CD14-positive monocyte (primary cell): ENCODE measurements at regions not wholly inside any gene's neighbourhood (a gene's known extent, or its start where the extent isn't known, plus 50 kb on each side); places are given as distances from the start of the nearest gene placed in this dataset.

Source experiments
- DNase-seq, 3 donors: peaks; one replicate each; pipeline ENCODE4 v3.0.0-alpha.2; 2011 to 2022
- H2AFZ ChIP-seq: 2 replicates; pipeline ENCODE4 v1.6.0; 2012; ENCODE audit warnings: mild to moderate bottlenecking, low read depth, low read length, inconsistent platforms; ENCODE audit not compliant: insufficient read depth, poor library complexity, severe bottlenecking
- H3K27ac ChIP-seq, 2 donors: 1 replicate in 1 of 2; 2 replicates in 1 of 2; pipeline ENCODE4 v1.5.1; 2012 to 2013; ENCODE audit warnings: low read length in 2 of 2, control low read depth in 1 of 2, inconsistent platforms in 1 of 2, low read depth in 1 of 2, mild to moderate bottlenecking in 1 of 2
- H3K27me3 ChIP-seq, 2 donors: one replicate each; pipeline versions ENCODE4 v1.6.0 to v1.6.1; 2011 to 2013; ENCODE audit warnings: low read length in 2 of 2; ENCODE audit not compliant: control insufficient read depth in 2 of 2, insufficient read depth in 2 of 2
- H3K36me3 ChIP-seq, 2 donors: replicated peaks in 1 of 2; 1 replicate in 1 of 2; 2 replicates in 1 of 2; pipeline versions ENCODE4 v1.5.1 to v1.6.1; 2012 to 2013; ENCODE audit warnings: low read length in 2 of 2, control low read depth in 1 of 2, inconsistent platforms in 1 of 2, mild to moderate bottlenecking in 1 of 2; ENCODE audit not compliant: insufficient read depth in 2 of 2, control insufficient read depth in 1 of 2
- H3K4me1 ChIP-seq, 2 donors: 1 replicate in 1 of 2; 2 replicates in 1 of 2; pipeline versions ENCODE4 v1.5.1 to v1.6.1; 2012 to 2013; ENCODE audit warnings: low read length in 2 of 2, control low read depth in 1 of 2, inconsistent platforms in 1 of 2, mild to moderate bottlenecking in 1 of 2, moderate library complexity in 1 of 2; ENCODE audit not compliant: insufficient read depth in 2 of 2, control insufficient read depth in 1 of 2
- H3K4me2 ChIP-seq: replicated peaks from 2 replicates; pipeline ENCODE3; 2012; ENCODE audit warnings: low read length, moderate library complexity, mild to moderate bottlenecking; ENCODE audit not compliant: poor library complexity, severe bottlenecking; ENCODE audit errors: extremely low read depth
- H3K4me3 ChIP-seq, 3 experiments: fragments of 200-600 bp in 1 of 3; sonication (generic) in 1 of 3; replicated peaks in 1 of 3; 1 replicate in 2 of 3; 2 replicates in 1 of 3; pipeline ENCODE4 v1.5.1; 2011 to 2013; ENCODE audit warnings: low read length in 3 of 3, mild to moderate bottlenecking in 3 of 3, control low read depth in 2 of 3, low read depth in 2 of 3, inconsistent platforms in 1 of 3, moderate library complexity in 1 of 3
- H3K79me2 ChIP-seq: 2 replicates; pipeline ENCODE4 v1.6.0; 2012; ENCODE audit warnings: mild to moderate bottlenecking, control low read depth, inconsistent platforms, low read length, moderate library complexity; ENCODE audit not compliant: insufficient read depth
- H3K9ac ChIP-seq: 2 replicates; pipeline ENCODE4 v1.6.0; 2017; ENCODE audit warnings: low read length, mild to moderate bottlenecking; ENCODE audit not compliant: insufficient read depth, poor library complexity, severe bottlenecking
- H3K9me3 ChIP-seq, 2 donors: replicated peaks in 1 of 2; 1 replicate in 1 of 2; 2 replicates in 1 of 2; pipeline versions ENCODE4 v1.5.1 to v1.6.1; 2012 to 2013; ENCODE audit warnings: low read length in 2 of 2, control low read depth in 1 of 2; ENCODE audit not compliant: control insufficient read depth in 1 of 2, insufficient read depth in 1 of 2
- H4K20me1 ChIP-seq: 2 replicates; pipeline ENCODE4 v1.6.0; 2012; ENCODE audit warnings: mild to moderate bottlenecking, low read length, control low read depth, moderate library complexity; ENCODE audit not compliant: insufficient read depth
- H3K27ac Mint-ChIP-seq, 7 donors: one replicate each; pipeline ENCODE4 v1.8.0; 2020; ENCODE audit warnings: mild to moderate bottlenecking in 7 of 7, mixed read lengths in 7 of 7, moderate library complexity in 6 of 7, inconsistent platforms in 2 of 7
- H3K27me3 Mint-ChIP-seq, 3 donors: one replicate each; pipeline ENCODE4 v1.8.0; 2021 to 2022; ENCODE audit warnings: low read depth in 3 of 3, mild to moderate bottlenecking in 3 of 3, mixed read lengths in 3 of 3, moderate library complexity in 3 of 3, inconsistent platforms in 1 of 3
- H3K36me3 Mint-ChIP-seq, 2 donors: one replicate each; pipeline ENCODE4 v1.8.0; 2020; ENCODE audit warnings: mixed read lengths in 2 of 2, inconsistent platforms in 1 of 2, mild to moderate bottlenecking in 1 of 2
- H3K4me1 Mint-ChIP-seq: one replicate; pipeline ENCODE4 v1.8.0; 2020; ENCODE audit warnings: mild to moderate bottlenecking, mixed read lengths
- H3K4me3 Mint-ChIP-seq, 2 donors: one replicate each; pipeline ENCODE4 v1.8.0; 2020; ENCODE audit warnings: mild to moderate bottlenecking in 2 of 2, mixed read lengths in 2 of 2, moderate library complexity in 1 of 2
- H3K9me3 Mint-ChIP-seq, 7 donors: one replicate each; pipeline ENCODE4 v1.8.0; 2020 to 2022; ENCODE audit warnings: mixed read lengths in 7 of 7, mild to moderate bottlenecking in 6 of 7, moderate library complexity in 6 of 7, inconsistent platforms in 2 of 7
- WGBS: methylation state at CpG from one replicate; pipeline ENCODE4 v1.1.5; 2013; ENCODE audit warnings: missing lambda C conversion rate; ENCODE audit not compliant: insufficient coverage; 5-methylcytosine and 5-hydroxymethylcytosine counted together
- intact Hi-C, 2 donors: fragments of 100-400 bp; cut with micrococcal nuclease; formaldehyde crosslinking; loops; one replicate each; pipeline versions ENCODE4 v1.15.0 to v1.15.1; 2023
- TF ChIP-seq, protein P1 (sequence below): fragments of 200-600 bp; IDR thresholded peaks from one replicate; pipeline ENCODE4 v1.8.0; 2022; ENCODE audit warnings: antibody characterized with exemption, mild to moderate bottlenecking

DNA sequence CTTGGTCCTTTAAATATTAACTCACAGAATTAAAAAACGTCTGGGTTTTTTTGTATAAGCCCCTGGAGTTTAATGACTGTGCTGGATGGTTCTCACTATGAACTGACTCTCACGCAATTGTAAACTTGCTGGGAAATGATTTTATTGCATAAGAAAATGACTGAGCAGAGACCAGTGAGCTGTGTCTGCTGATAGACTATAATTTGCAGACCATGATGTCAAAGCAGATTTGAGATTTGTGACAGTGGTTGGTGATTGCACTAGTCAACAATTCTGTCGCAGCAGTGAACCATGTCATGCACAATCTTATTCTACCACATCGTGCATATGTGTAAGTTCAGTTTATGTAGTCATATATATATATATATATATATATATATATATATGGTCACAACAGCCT lies 85.7 kb upstream of the C9orf72 start:
- Mint-ChIP-seq H3K4me1 (peaks cover 16% of the 10 kb centered on the region), H3K27ac (no peak overlapping the region)

DNA sequence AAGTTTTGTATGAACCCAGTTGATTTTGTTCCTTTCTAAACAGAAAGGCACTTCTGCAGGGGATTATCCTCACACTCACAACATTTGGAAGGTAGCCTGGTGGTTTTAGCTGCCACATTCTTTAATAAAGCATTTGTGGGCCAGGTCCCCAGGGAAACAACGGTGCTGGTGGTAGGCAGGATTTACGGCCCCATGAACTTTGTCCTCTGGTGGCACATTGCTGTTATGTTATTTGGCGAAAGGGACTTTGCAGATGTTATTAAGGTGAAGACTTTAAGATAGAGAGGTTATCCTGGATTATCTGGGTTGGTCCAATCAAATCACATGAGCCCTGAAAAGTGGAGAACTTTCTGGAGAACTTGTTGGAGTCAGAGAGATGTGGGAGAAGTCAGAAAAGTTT lies 86.3 kb upstream of the C9orf72 start:
- H3K79me2 ChIP-seq = no peaks in the 10 kb centered on the region
- no peak overlapping the region for H2AFZ ChIP-seq
- peak overlapping the region in 1 of 7 donors; percentile 51 for H3K27ac Mint-ChIP-seq

More for the DNA sequence above, 85.7 kb upstream of the C9orf72 start:
- WGBS = 33% methylated on average over 1 of the region's 4 CpGs
- H3K9me3 Mint-ChIP-seq = no peaks in the 10 kb centered on the region
- Histone ChIP-seq H3K27me3 (no peaks in the 10 kb centered on the region), H3K79me2 (no peaks in the 10 kb centered on the region), H3K9me3 (no peaks in the 10 kb centered on the region), H3K9ac (no peak overlapping the region), H3K36me3 (no peaks in the 10 kb centered on the region), H3K27ac (no peak overlapping the region), H2AFZ (no peak overlapping the region), H3K4me2 (no peak overlapping the region), H4K20me1 (no peaks in the 10 kb centered on the region), H3K4me1 (peaks cover 13 to 18% of the 10 kb centered on the region in 2 donors), H3K4me3 (no peak overlapping the region)
- H3K27me3 Mint-ChIP-seq = no peaks in the 10 kb centered on the region
- peak in 2 of 3 donors; percentile 12 to 27 for DNase-seq
- no peak overlapping the region for H3K4me3 Mint-ChIP-seq
- intact Hi-C loops = no loop called here
- TF ChIP-seq, protein P1, sequence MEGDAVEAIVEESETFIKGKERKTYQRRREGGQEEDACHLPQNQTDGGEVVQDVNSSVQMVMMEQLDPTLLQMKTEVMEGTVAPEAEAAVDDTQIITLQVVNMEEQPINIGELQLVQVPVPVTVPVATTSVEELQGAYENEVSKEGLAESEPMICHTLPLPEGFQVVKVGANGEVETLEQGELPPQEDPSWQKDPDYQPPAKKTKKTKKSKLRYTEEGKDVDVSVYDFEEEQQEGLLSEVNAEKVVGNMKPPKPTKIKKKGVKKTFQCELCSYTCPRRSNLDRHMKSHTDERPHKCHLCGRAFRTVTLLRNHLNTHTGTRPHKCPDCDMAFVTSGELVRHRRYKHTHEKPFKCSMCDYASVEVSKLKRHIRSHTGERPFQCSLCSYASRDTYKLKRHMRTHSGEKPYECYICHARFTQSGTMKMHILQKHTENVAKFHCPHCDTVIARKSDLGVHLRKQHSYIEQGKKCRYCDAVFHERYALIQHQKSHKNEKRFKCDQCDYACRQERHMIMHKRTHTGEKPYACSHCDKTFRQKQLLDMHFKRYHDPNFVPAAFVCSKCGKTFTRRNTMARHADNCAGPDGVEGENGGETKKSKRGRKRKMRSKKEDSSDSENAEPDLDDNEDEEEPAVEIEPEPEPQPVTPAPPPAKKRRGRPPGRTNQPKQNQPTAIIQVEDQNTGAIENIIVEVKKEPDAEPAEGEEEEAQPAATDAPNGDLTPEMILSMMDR = no peak
- H3K36me3 Mint-ChIP-seq = peaks cover 0 to 2% of the 10 kb centered on the region in 2 donors

More for the DNA sequence above, 86.3 kb upstream of the C9orf72 start:
- intact Hi-C loops = no loop called here
- H3K36me3 ChIP-seq = no peaks in the 10 kb centered on the region
- Mint-ChIP-seq H3K9me3 (no peaks in the 10 kb centered on the region), H3K4me1 (peaks cover 13% of the 10 kb centered on the region), H3K36me3 (peaks cover 0 to 2% of the 10 kb centered on the region in 2 donors), H3K4me3 (no peak overlapping the region), H3K27me3 (no peaks in the 10 kb centered on the region)
- H3K27me3 ChIP-seq = no peaks in the 10 kb centered on the region
- no peaks in the 10 kb centered on the region for H3K9me3 ChIP-seq
- H3K9ac ChIP-seq = no peak overlapping the region
- TF ChIP-seq, protein P1 = no peak
- WGBS = 88% methylated on average over 3 of the region's 3 CpGs
- no peak overlapping the region for H3K4me2 ChIP-seq
- H3K27ac ChIP-seq = no peak overlapping the region
- DNase-seq = no peak
- H3K4me1 ChIP-seq = peaks cover 13 to 14% of the 10 kb centered on the region in 2 donors
- H4K20me1 ChIP-seq = no peaks in the 10 kb centered on the region
- H3K4me3 ChIP-seq = no peak overlapping the region
